Keratinocyte (primary cell): ENCODE measurements at regions not wholly inside any gene's neighbourhood (a gene's known extent, or its start where the extent isn't known, plus 50 kb on each side); places are given as distances from the start of the nearest gene placed in this dataset.

Experiments
- DNase-seq: peaks from one replicate; pipeline ENCODE4 v3.0.0-alpha.2; 2011; ENCODE audit warnings: low read depth, missing footprints, low spot score
- FAIRE-seq: peaks from 2 replicates; lab custom pipeline; 2011; peaks lifted over from hg19 to GRCh38; lab: Jason Lieb, UNC
- H2AFZ ChIP-seq: 2 replicates; pipeline ENCODE4 v1.6.0; 2012; ENCODE audit warnings: low read length, control low read depth, inconsistent platforms; ENCODE audit not compliant: control insufficient read depth
- H3K27ac ChIP-seq: 2 replicates; pipeline ENCODE4 v1.5.1; 2011; ENCODE audit warnings: low read length; ENCODE audit not compliant: control insufficient read depth, insufficient read depth
- H3K27me3 ChIP-seq: 3 replicates; pipeline ENCODE4 v1.6.0; 2011; ENCODE audit warnings: low read length; ENCODE audit not compliant: control insufficient read depth, insufficient read depth; ENCODE audit errors: extremely low read depth
- H3K36me3 ChIP-seq, 2 experiments: 2 replicates in 1 of 2; 3 replicates in 1 of 2; pipeline ENCODE4 v1.5.1; 2011; ENCODE audit warnings: low read length in 2 of 2, mild to moderate bottlenecking in 1 of 2; ENCODE audit not compliant: control insufficient read depth in 2 of 2, insufficient read depth in 2 of 2; ENCODE audit errors: extremely low read depth in 1 of 2
- H3K4me1 ChIP-seq: 3 replicates; pipeline ENCODE4 v1.5.1; 2011; ENCODE audit warnings: low read length; ENCODE audit not compliant: control insufficient read depth, insufficient read depth; ENCODE audit errors: extremely low read depth
- H3K4me2 ChIP-seq: 3 replicates; pipeline ENCODE4 v1.6.0; 2011; ENCODE audit warnings: low read depth, low read length; ENCODE audit not compliant: control insufficient read depth, insufficient read depth; ENCODE audit errors: extremely low read depth
- H3K4me3 ChIP-seq, 3 experiments: fragments of 200-600 bp in 1 of 3; sonication (generic) in 1 of 3; 2 replicates in 2 of 3; 3 replicates in 1 of 3; pipeline ENCODE4 v1.5.1; 2011 to 2016; ENCODE audit warnings: low read length in 3 of 3, mild to moderate bottlenecking in 3 of 3, control low read depth in 2 of 3, inconsistent platforms in 1 of 3, low read depth in 1 of 3, mixed read lengths in 1 of 3, mixed run types in 1 of 3, moderate library complexity in 1 of 3; ENCODE audit not compliant: control insufficient read depth in 2 of 3, insufficient read depth in 2 of 3; ENCODE audit errors: extremely low read depth in 1 of 3
- H3K79me2 ChIP-seq: 2 replicates; pipeline ENCODE4 v1.6.0; 2012; ENCODE audit warnings: low read length; ENCODE audit not compliant: control insufficient read depth, insufficient read depth
- H3K9ac ChIP-seq: 3 replicates; pipeline ENCODE4 v1.6.0; 2011; ENCODE audit warnings: low read length; ENCODE audit not compliant: control insufficient read depth, insufficient read depth; ENCODE audit errors: extremely low read depth
- H3K9me1 ChIP-seq: 3 replicates; pipeline ENCODE4 v1.6.0; 2011; ENCODE audit warnings: low read length; ENCODE audit not compliant: control insufficient read depth, insufficient read depth; ENCODE audit errors: extremely low read depth
- H3K9me3 ChIP-seq: 2 replicates; pipeline ENCODE4 v1.5.1; 2012; ENCODE audit warnings: low read depth, low read length; ENCODE audit not compliant: control insufficient read depth
- H4K20me1 ChIP-seq: 3 replicates; pipeline ENCODE4 v1.6.0; 2011; ENCODE audit warnings: low read length; ENCODE audit not compliant: control insufficient read depth, insufficient read depth; ENCODE audit errors: extremely low read depth
- EZH2 ChIP-seq: IDR thresholded peaks from one replicate; pipeline ENCODE4 v1.6.1; 2012; ENCODE audit warnings: inconsistent platforms, mild to moderate bottlenecking, low read length, moderate library complexity
- dilution Hi-C: fragments of 300-500 bp; cut with MboI; formaldehyde crosslinking; loops from one replicate; pipeline ENCODE4 v1.7.0; 2020; ENCODE audit warnings: low sequenced_read_pairs; ENCODE audit not compliant: extremely low pct_ligation_motif_present
- TF ChIP-seq, protein P1 (sequence below), 3 experiments: IDR thresholded peaks in 1 of 3; conservative IDR thresholded peaks in 1 of 3; optimal IDR thresholded peaks in 1 of 3; 2 replicates in 2 of 3; 3 replicates in 1 of 3; pipeline versions ENCODE3 to v1.5.1; 2011; ENCODE audit warnings: low read length in 3 of 3, mild to moderate bottlenecking in 3 of 3, moderate library complexity in 2 of 3, control low read depth in 1 of 3, inconsistent platforms in 1 of 3; ENCODE audit not compliant: insufficient read depth in 2 of 3; ENCODE audit errors: extremely low read depth in 1 of 3

DNA sequence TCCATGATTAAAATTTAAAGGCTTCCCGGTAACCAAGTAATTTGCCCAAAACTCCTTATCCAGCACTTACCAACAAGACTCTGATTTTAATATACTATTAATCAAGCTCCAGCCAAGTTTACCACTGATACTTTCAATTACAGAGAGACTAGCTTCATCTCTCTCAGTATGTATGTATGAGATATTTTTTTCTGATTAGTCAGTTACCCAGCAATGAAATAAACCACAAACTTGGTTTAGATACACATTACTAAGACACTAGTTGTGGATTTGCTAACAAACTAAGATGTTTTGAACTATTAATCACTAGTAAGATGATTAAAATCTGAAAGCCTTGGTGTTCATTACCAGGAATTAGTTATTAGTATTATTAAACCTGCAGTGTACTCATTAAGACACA lies 1272.2 kb upstream of the ACVR2A start:
- no peaks in the 10 kb centered on the region for H3K36me3 ChIP-seq
- no peak overlapping the region for H3K9ac ChIP-seq
- H3K4me1 ChIP-seq = peaks cover 13% of the 10 kb centered on the region
- DNase-seq = peak; percentile 4
- dilution Hi-C loops = no loop called here
- H2AFZ ChIP-seq = no peak overlapping the region
- H3K79me2 ChIP-seq = no peaks in the 10 kb centered on the region
- H3K4me2 ChIP-seq = no peak overlapping the region
- H3K9me3 ChIP-seq = no peaks in the 10 kb centered on the region
- TF ChIP-seq EZH2 = no peak
- TF ChIP-seq, protein P1, sequence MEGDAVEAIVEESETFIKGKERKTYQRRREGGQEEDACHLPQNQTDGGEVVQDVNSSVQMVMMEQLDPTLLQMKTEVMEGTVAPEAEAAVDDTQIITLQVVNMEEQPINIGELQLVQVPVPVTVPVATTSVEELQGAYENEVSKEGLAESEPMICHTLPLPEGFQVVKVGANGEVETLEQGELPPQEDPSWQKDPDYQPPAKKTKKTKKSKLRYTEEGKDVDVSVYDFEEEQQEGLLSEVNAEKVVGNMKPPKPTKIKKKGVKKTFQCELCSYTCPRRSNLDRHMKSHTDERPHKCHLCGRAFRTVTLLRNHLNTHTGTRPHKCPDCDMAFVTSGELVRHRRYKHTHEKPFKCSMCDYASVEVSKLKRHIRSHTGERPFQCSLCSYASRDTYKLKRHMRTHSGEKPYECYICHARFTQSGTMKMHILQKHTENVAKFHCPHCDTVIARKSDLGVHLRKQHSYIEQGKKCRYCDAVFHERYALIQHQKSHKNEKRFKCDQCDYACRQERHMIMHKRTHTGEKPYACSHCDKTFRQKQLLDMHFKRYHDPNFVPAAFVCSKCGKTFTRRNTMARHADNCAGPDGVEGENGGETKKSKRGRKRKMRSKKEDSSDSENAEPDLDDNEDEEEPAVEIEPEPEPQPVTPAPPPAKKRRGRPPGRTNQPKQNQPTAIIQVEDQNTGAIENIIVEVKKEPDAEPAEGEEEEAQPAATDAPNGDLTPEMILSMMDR (optimal IDR thresholded peaks at IDR 0.05 in 1 of 3, IDR thresholded peaks at IDR 0.05 in 1 of 3, conservative IDR thresholded peaks at IDR 0.05 in 1 of 3; ENCODE audit: extremely low read depth in 1 of 3, insufficient read depth in 2 of 3, low read length in 3 of 3) = no peak
- H3K4me3 ChIP-seq = no peak overlapping the region
- no peaks in the 10 kb centered on the region for H3K27me3 ChIP-seq
- no peak overlapping the region for H3K27ac ChIP-seq
- H4K20me1 ChIP-seq = no peaks in the 10 kb centered on the region
- no peak for FAIRE-seq
- H3K9me1 ChIP-seq = no peaks in the 10 kb centered on the region

- no peak overlapping the region for H3K9ac ChIP-seq
- no peaks in the 10 kb centered on the region for H3K9me1 ChIP-seq
- no peak overlapping the region for H3K4me3 ChIP-seq
- dilution Hi-C loops = no loop called here
- H3K9me3 ChIP-seq = no peaks in the 10 kb centered on the region
- no peaks in the 10 kb centered on the region for H3K4me1 ChIP-seq
- no peak overlapping the region for H3K27ac ChIP-seq
- no peak overlapping the region for H3K4me2 ChIP-seq
- TF ChIP-seq, protein P1 (optimal IDR thresholded peaks at IDR 0.05 in 1 of 3, IDR thresholded peaks at IDR 0.05 in 1 of 3, conservative IDR thresholded peaks at IDR 0.05 in 1 of 3; ENCODE audit: extremely low read depth in 1 of 3, insufficient read depth in 2 of 3, low read length in 3 of 3) = no peak
- no peak for TF ChIP-seq EZH2
- H3K27me3 ChIP-seq = no peaks in the 10 kb centered on the region
- H3K79me2 ChIP-seq = no peaks in the 10 kb centered on the region
- no peaks in the 10 kb centered on the region for H4K20me1 ChIP-seq
- H2AFZ ChIP-seq = no peak overlapping the region
- FAIRE-seq = no peak
- H3K36me3 ChIP-seq = no peaks in the 10 kb centered on the region
- no peak for DNase-seq
These were observed 1282.8 kb upstream of the ACVR2A start for GRCh38 chr2:146561996-146562395.
